Gastrocnemius medialis (tissue), 4 donors: ENCODE measurements at regions not wholly inside any gene's neighbourhood (a gene's known extent, or its start where the extent isn't known, plus 50 kb on each side); places are given as distances from the start of the nearest gene placed in this dataset.

Source experiments
- CTCF ChIP-seq, 5 experiments: fragments of 450-650 bp in 3 of 5; fragments of 200-600 bp in 2 of 5; sonication (generic) in 2 of 5; IDR thresholded peaks in 4 of 5; conservative IDR thresholded peaks in 1 of 5; 1 replicate in 4 of 5; 2 replicates in 1 of 5; pipeline ENCODE4 v1.5.1; 2016 to 2019; ENCODE audit warnings: antibody characterized with exemption in 5 of 5, mild to moderate bottlenecking in 3 of 5, moderate library complexity in 3 of 5
- POLR2A ChIP-seq, 2 donors: fragments of 450-650 bp; IDR thresholded peaks; one replicate each; pipeline ENCODE4 v1.6.1; 2017; ENCODE audit warnings: antibody characterized with exemption in 2 of 2, mild to moderate bottlenecking in 2 of 2, moderate library complexity in 2 of 2

GRCh38 chr2:101644842-101645383 lies 52.6 kb upstream of the MAP4K4 start:
- TF ChIP-seq CTCF (IDR thresholded peaks at IDR 0.05 in 4 of 5, conservative IDR thresholded peaks at IDR 0.05 in 1 of 5) (no peak), POLR2A (IDR thresholded peaks at IDR 0.05) (no peak)
